Suprapubic skin (tissue), 3 donors: ENCODE measurements at regions not wholly inside any gene's neighbourhood (a gene's known extent, or its start where the extent isn't known, plus 50 kb on each side); places are given as distances from the start of the nearest gene placed in this dataset.

Experiments
- POLR2A ChIP-seq, 2 donors: fragments of 450-650 bp; IDR thresholded peaks; one replicate each; pipeline ENCODE4 v1.6.1; 2017; ENCODE audit warnings: antibody characterized with exemption in 2 of 2, mild to moderate bottlenecking in 2 of 2, moderate library complexity in 2 of 2
- TF ChIP-seq, protein P1 (sequence below), 2 donors: fragments of 200-600 bp in 1 of 2; fragments of 450-650 bp in 1 of 2; sonication (generic) in 1 of 2; IDR thresholded peaks; one replicate each; pipeline ENCODE4 v1.5.1; 2016 to 2019; ENCODE audit warnings: antibody characterized with exemption in 2 of 2, mild to moderate bottlenecking in 1 of 2, moderate library complexity in 1 of 2

DNA sequence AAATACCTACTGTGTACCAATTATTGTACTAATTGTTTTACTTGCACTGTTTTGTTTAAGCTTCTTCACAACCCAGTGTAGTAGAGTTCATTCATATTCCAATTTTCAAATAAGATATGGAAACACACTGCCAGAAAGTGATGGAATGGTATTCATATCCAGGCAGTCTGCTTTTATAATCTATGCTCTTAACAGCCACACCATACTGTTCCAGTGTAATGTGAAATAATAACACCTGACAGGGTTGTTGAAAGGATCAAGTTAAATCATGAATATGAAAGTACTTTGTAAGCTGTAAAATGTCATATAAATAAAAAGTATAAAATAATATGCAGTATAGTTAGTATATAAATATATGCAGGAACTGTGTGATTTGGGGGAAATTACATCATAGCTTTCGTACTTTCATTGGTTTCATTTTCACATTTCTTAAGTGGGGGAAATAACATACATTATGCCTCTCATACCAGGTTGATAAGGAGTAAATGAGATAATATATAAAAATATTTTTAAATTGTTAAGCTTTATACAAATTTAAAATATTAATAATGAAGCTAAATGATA is 230.8 kb downstream of the TANC2 start:
- no peak for TF ChIP-seq POLR2A (IDR thresholded peaks at IDR 0.05)
- TF ChIP-seq, protein P1, sequence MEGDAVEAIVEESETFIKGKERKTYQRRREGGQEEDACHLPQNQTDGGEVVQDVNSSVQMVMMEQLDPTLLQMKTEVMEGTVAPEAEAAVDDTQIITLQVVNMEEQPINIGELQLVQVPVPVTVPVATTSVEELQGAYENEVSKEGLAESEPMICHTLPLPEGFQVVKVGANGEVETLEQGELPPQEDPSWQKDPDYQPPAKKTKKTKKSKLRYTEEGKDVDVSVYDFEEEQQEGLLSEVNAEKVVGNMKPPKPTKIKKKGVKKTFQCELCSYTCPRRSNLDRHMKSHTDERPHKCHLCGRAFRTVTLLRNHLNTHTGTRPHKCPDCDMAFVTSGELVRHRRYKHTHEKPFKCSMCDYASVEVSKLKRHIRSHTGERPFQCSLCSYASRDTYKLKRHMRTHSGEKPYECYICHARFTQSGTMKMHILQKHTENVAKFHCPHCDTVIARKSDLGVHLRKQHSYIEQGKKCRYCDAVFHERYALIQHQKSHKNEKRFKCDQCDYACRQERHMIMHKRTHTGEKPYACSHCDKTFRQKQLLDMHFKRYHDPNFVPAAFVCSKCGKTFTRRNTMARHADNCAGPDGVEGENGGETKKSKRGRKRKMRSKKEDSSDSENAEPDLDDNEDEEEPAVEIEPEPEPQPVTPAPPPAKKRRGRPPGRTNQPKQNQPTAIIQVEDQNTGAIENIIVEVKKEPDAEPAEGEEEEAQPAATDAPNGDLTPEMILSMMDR (IDR thresholded peaks at IDR 0.05) = no peak
